H1 (cell line): ENCODE measurements at regions not wholly inside any gene's neighbourhood (a gene's known extent, or its start where the extent isn't known, plus 50 kb on each side); places are given as distances from the start of the nearest gene placed in this dataset.

Experiments used
- CTCF ChIA-PET: fragments of 300-600 bp; sonication (Branson Sonifier 250); formaldehyde crosslinking; loops from one replicate; lab custom pipeline; 2021; ENCODE audit not compliant: partially characterized antibody; lab: Charles Lee
- POLR2A ChIA-PET: fragments of 300-600 bp; sonication (Branson Sonifier 250); formaldehyde crosslinking; loops from one replicate; lab custom pipeline; 2021; ENCODE audit warnings: inconsistent platforms; ENCODE audit not compliant: partially characterized antibody; lab: Charles Lee
- DNase-seq, 2 experiments: peaks; one replicate each; pipeline versions ENCODE4 v3.0.0 to v3.0.0-alpha.2; 2010 to 2022; ENCODE audit warnings: low spot score in 2 of 2, low read depth in 1 of 2, mixed read lengths in 1 of 2
- FAIRE-seq: peaks from 2 replicates; lab custom pipeline; 2011; peaks lifted over from hg19 to GRCh38; lab: Jason Lieb, UNC
- H2AFZ ChIP-seq: 2 replicates; pipeline ENCODE4 v1.8.1; 2012; ENCODE audit warnings: low read length, inconsistent platforms
- H2AK5ac ChIP-seq: 2 replicates; pipeline ENCODE4 v1.6.1; 2013; ENCODE audit warnings: low read depth, low read length
- H2BK120ac ChIP-seq: replicated peaks from 2 replicates; pipeline ENCODE3; 2013; ENCODE audit warnings: low read depth, low read length, inconsistent platforms
- H2BK12ac ChIP-seq: 2 replicates; pipeline ENCODE4 v1.6.1; 2013; ENCODE audit warnings: low read depth, low read length
- H2BK15ac ChIP-seq: 2 replicates; pipeline ENCODE4 v1.6.1; 2013; ENCODE audit warnings: low read length
- H2BK20ac ChIP-seq: 2 replicates; pipeline ENCODE4 v1.6.1; 2013; ENCODE audit warnings: low read length
- H2BK5ac ChIP-seq: 2 replicates; pipeline ENCODE4 v1.6.1; 2013; ENCODE audit warnings: low read depth, low read length
- H3K14ac ChIP-seq: 2 replicates; pipeline ENCODE4 v1.6.1; 2013; ENCODE audit warnings: inconsistent platforms; ENCODE audit not compliant: insufficient read length
- H3K18ac ChIP-seq: 2 replicates; pipeline ENCODE4 v1.6.1; 2013; ENCODE audit warnings: low read length; ENCODE audit errors: extremely low read depth
- H3K23ac ChIP-seq: 2 replicates; pipeline ENCODE4 v1.6.1; 2013; ENCODE audit warnings: inconsistent platforms; ENCODE audit not compliant: insufficient read length
- H3K23me2 ChIP-seq: 2 replicates; pipeline ENCODE4 v1.6.1; 2013; ENCODE audit warnings: low read depth, low read length
- H3K27ac ChIP-seq: 2 replicates; pipeline ENCODE4 v1.6.1; 2011; ENCODE audit warnings: low read depth, low read length, inconsistent platforms
- H3K27me3 ChIP-seq, 4 experiments: replicated peaks in 1 of 4; 1 replicate in 1 of 4; 2 replicates in 3 of 4; pipeline versions ENCODE4 v1.6.1 to v1.8.1; 2011 to 2013; ENCODE audit warnings: low read length in 3 of 4, mild to moderate bottlenecking in 3 of 4, inconsistent platforms in 2 of 4, mixed read lengths in 2 of 4, moderate library complexity in 1 of 4; ENCODE audit not compliant: control insufficient read depth in 3 of 4, insufficient read depth in 3 of 4; ENCODE audit errors: extremely low read depth in 1 of 4
- H3K36me3 ChIP-seq, 4 experiments: 2 replicates each; pipeline versions ENCODE4 v1.6.1 to v1.8.1; 2011 to 2013; ENCODE audit warnings: mild to moderate bottlenecking in 4 of 4, low read length in 3 of 4, moderate library complexity in 2 of 4, control low read depth in 1 of 4, inconsistent platforms in 1 of 4; ENCODE audit not compliant: insufficient read depth in 4 of 4, control insufficient read depth in 2 of 4
- H3K4ac ChIP-seq: replicated peaks from 2 replicates; pipeline ENCODE3; 2013; ENCODE audit warnings: low read length, low read depth, mixed read lengths, inconsistent platforms; ENCODE audit not compliant: insufficient read length
- H3K4me1 ChIP-seq, 4 experiments: replicated peaks in 1 of 4; 1 replicate in 1 of 4; 2 replicates in 3 of 4; pipeline versions ENCODE4 v1.6.1 to v1.8.1; 2011 to 2013; ENCODE audit warnings: low read length in 3 of 4, inconsistent platforms in 2 of 4, mixed read lengths in 1 of 4; ENCODE audit not compliant: insufficient read depth in 4 of 4, control insufficient read depth in 3 of 4
- H3K4me2 ChIP-seq, 2 experiments: 2 replicates each; pipeline versions ENCODE4 v1.6.1 to v1.8.1; 2011 to 2013; ENCODE audit warnings: low read depth in 2 of 2, low read length in 2 of 2, control low read depth in 1 of 2, inconsistent platforms in 1 of 2, mild to moderate bottlenecking in 1 of 2; ENCODE audit not compliant: insufficient read depth in 1 of 2
- H3K4me3 ChIP-seq, 4 experiments: fragments of 200-600, 300-600 bp in 1 of 4; sonication (generic), shearing (Covaris generic), sonication (Bioruptor Twin) in 1 of 4; 2 replicates each; pipeline versions ENCODE4 v1.5.1 to v1.8.1; 2011 to 2016; ENCODE audit warnings: low read length in 4 of 4, low read depth in 3 of 4, control low read depth in 2 of 4, inconsistent platforms in 2 of 4, mild to moderate bottlenecking in 2 of 4, mixed read lengths in 1 of 4, moderate library complexity in 1 of 4; ENCODE audit not compliant: insufficient read depth in 2 of 4; ENCODE audit errors: extremely low read depth in 1 of 4
- H3K56ac ChIP-seq: replicated peaks from 2 replicates; pipeline ENCODE3; 2013; ENCODE audit warnings: low read depth, mild to moderate bottlenecking, mixed read lengths, low read length, inconsistent platforms; ENCODE audit not compliant: insufficient read length
- H3K79me1 ChIP-seq: 2 replicates; pipeline ENCODE4 v1.6.1; 2013; ENCODE audit warnings: low read depth, low read length, control low read depth
- H3K79me2 ChIP-seq, 2 experiments: 2 replicates each; pipeline versions ENCODE4 v1.6.1 to v1.8.1; 2012 to 2013; ENCODE audit warnings: low read length in 2 of 2, mild to moderate bottlenecking in 2 of 2, inconsistent platforms in 1 of 2; ENCODE audit not compliant: insufficient read depth in 2 of 2, control insufficient read depth in 1 of 2
- H3K9ac ChIP-seq, 4 experiments: replicated peaks in 1 of 4; 1 replicate in 1 of 4; 2 replicates in 3 of 4; pipeline versions ENCODE4 v1.6.1 to v1.8.1; 2011 to 2013; ENCODE audit warnings: low read depth in 3 of 4, low read length in 3 of 4, control low read depth in 2 of 4, mild to moderate bottlenecking in 2 of 4, moderate library complexity in 2 of 4, inconsistent platforms in 1 of 4; ENCODE audit errors: extremely low read depth in 1 of 4
- H3K9me3 ChIP-seq, 2 experiments: 2 replicates each; pipeline versions ENCODE4 v1.6.1 to v1.8.1; 2012 to 2013; ENCODE audit warnings: mild to moderate bottlenecking in 2 of 2, moderate library complexity in 2 of 2, control low read depth in 1 of 2, inconsistent platforms in 1 of 2, low read depth in 1 of 2, low read length in 1 of 2, mixed read lengths in 1 of 2; ENCODE audit not compliant: insufficient read depth in 2 of 2
- H4K20me1 ChIP-seq, 2 experiments: replicated peaks in 1 of 2; 2 replicates each; pipeline versions ENCODE3 to v1.8.1; 2011 to 2013; ENCODE audit warnings: inconsistent platforms in 2 of 2, low read length in 2 of 2, mild to moderate bottlenecking in 1 of 2; ENCODE audit not compliant: insufficient read depth in 2 of 2, control insufficient read depth in 1 of 2
- H4K5ac ChIP-seq: 2 replicates; pipeline ENCODE4 v1.6.1; 2013; ENCODE audit warnings: low read length, low read depth, mixed read lengths, inconsistent platforms; ENCODE audit not compliant: insufficient read length
- H4K8ac ChIP-seq: 2 replicates; pipeline ENCODE4 v1.8.0; 2013; ENCODE audit warnings: mild to moderate bottlenecking, moderate library complexity, low read length, inconsistent platforms; ENCODE audit not compliant: insufficient read depth; ENCODE audit errors: extremely low read depth
- H4K91ac ChIP-seq: replicated peaks from 2 replicates; pipeline ENCODE3; 2013; ENCODE audit warnings: low read length, mixed read lengths, inconsistent platforms; ENCODE audit not compliant: insufficient read length
- ASH2L ChIP-seq: fragments of 200-600, 300-600 bp; sonication (generic); IDR thresholded peaks from one replicate; pipeline ENCODE4 v1.7.1; 2017; ENCODE audit warnings: low read length
- BACH1 ChIP-seq: IDR thresholded peaks from 2 replicates; pipeline ENCODE4 v1.6.1; 2012; ENCODE audit warnings: low read length, improper control_type of control experiment
- BCL11A ChIP-seq, 2 experiments: IDR thresholded peaks; one replicate each; pipeline ENCODE4 v1.6.1; 2011; ENCODE audit warnings: low read depth in 2 of 2, low read length in 2 of 2, mild to moderate bottlenecking in 2 of 2
- CBX8 ChIP-seq: fragments of 300-800, 300-1000 bp; sonication (generic); IDR thresholded peaks from 2 replicates; pipeline ENCODE4 v1.7.1; 2016; ENCODE audit warnings: low read depth, low read length, borderline replicate concordance
- FOSL1 ChIP-seq: IDR thresholded peaks from 2 replicates; pipeline ENCODE4 v1.6.1; 2011; ENCODE audit warnings: mild to moderate bottlenecking, low read depth, low read length, moderate library complexity; ENCODE audit not compliant: insufficient read depth
- GABPA ChIP-seq: IDR thresholded peaks from 2 replicates; pipeline ENCODE4 v1.6.1; 2011; ENCODE audit warnings: mild to moderate bottlenecking, low read length, moderate library complexity, borderline replicate concordance; ENCODE audit not compliant: insufficient read depth
- MAFK ChIP-seq: IDR thresholded peaks from 2 replicates; pipeline ENCODE4 v1.6.1; 2012; ENCODE audit warnings: low read depth, mild to moderate bottlenecking, improper control_type of control experiment, low read length
- RAD21 ChIP-seq, 2 experiments: IDR thresholded peaks in 1 of 2; conservative IDR thresholded peaks in 1 of 2; 2 replicates each; pipeline ENCODE4 v1.6.1; 2011; ENCODE audit warnings: low read depth in 2 of 2, low read length in 2 of 2, improper control_type of control experiment in 1 of 2, inconsistent platforms in 1 of 2, mild to moderate bottlenecking in 1 of 2, moderate library complexity in 1 of 2
- RXRA ChIP-seq: IDR thresholded peaks from 2 replicates; pipeline ENCODE4 v1.6.1; 2011; ENCODE audit warnings: low read depth, mild to moderate bottlenecking, low read length, moderate library complexity; ENCODE audit not compliant: insufficient read depth
- SIRT6 ChIP-seq: IDR thresholded peaks from one replicate; pipeline ENCODE4 v1.7.1; 2012; ENCODE audit warnings: low read length, inconsistent platforms
- SUZ12 ChIP-seq: fragments of 200-600 bp; sonication (generic); IDR thresholded peaks from 2 replicates; pipeline ENCODE4 v1.6.1; 2012; ENCODE audit warnings: mild to moderate bottlenecking, inconsistent platforms, low read length, moderate library complexity, mixed read lengths
- WGBS, 2 experiments: shearing (Covaris generic) in 1 of 2; methylation state at CpG; one replicate each; pipeline versions ENCODE4 v1.1.6 to v1.1.7; 2013 to 2015; ENCODE audit warnings: low lambda C conversion rate in 2 of 2, mixed read lengths in 2 of 2, inconsistent platforms in 1 of 2, low coverage in 1 of 2, missing lambda C conversion rate in 1 of 2; ENCODE audit not compliant: insufficient replicate concordance in 2 of 2, insufficient coverage in 1 of 2, insufficient read length in 1 of 2; ENCODE audit errors: extremely low coverage in 1 of 2, missing lambda C conversion rate in 1 of 2; 5-methylcytosine and 5-hydroxymethylcytosine counted together

- H3K79me1 ChIP-seq: no peaks in the 10 kb centered on the region
Observed at GRCh38 chr14:43532825-43533416, 974.2 kb downstream of the FSCB start.

More at GRCh38 chr14:43532825-43533416, 974.2 kb downstream of the FSCB start:
- no peak overlapping the region for H3K4me2 ChIP-seq
- no peaks in the 10 kb centered on the region for H3K36me3 ChIP-seq
- H2BK12ac ChIP-seq: no peak overlapping the region
- no peaks in the 10 kb centered on the region for H3K79me2 ChIP-seq
- no peak overlapping the region for H3K4me3 ChIP-seq
- no peaks in the 10 kb centered on the region for H3K27me3 ChIP-seq
- no peak overlapping the region for H2BK20ac ChIP-seq
- H3K23me2 ChIP-seq: no peaks in the 10 kb centered on the region
- DNase-seq (no peak), FAIRE-seq (no peak)
- CTCF ChIA-PET: interaction anchor here (1.1 to 1.2 kb wide), 2 partner anchors 8 to 18 kb away, joined by 3 to 5 read pairs; no protein-coding TSS in a partner anchor
- no peak for TF ChIP-seq BCL11A (IDR thresholded peaks at IDR 0.05; ENCODE audit: low read depth in 2 of 2, low read length in 2 of 2)
- no peak for TF ChIP-seq BACH1
- no peak for TF ChIP-seq GABPA
- TF ChIP-seq CBX8: no peak
- no peak for TF ChIP-seq SIRT6
- no peak for TF ChIP-seq RAD21 (IDR thresholded peaks at IDR 0.05 in 1 of 2, conservative IDR thresholded peaks at IDR 0.05 in 1 of 2; ENCODE audit: low read depth in 2 of 2, low read length in 2 of 2)
- TF ChIP-seq ASH2L: no peak
- no peak for TF ChIP-seq MAFK
- no peak for TF ChIP-seq FOSL1
- TF ChIP-seq RXRA: no peak
- TF ChIP-seq SUZ12: no peak
- no peak overlapping the region for H2BK5ac ChIP-seq
- H2AFZ ChIP-seq: no peak overlapping the region; the same call in 1 of the 2 replicates
- POLR2A ChIA-PET: no interaction called here
- H2AK5ac ChIP-seq: no peak overlapping the region
- no peak overlapping the region for H3K14ac ChIP-seq
- no peak overlapping the region for H4K91ac ChIP-seq
- H4K20me1 ChIP-seq: no peaks in the 10 kb centered on the region
- no peak overlapping the region for H3K4ac ChIP-seq
- H2BK120ac ChIP-seq: no peak overlapping the region
- H3K27ac ChIP-seq: no peak overlapping the region
- no peak overlapping the region for H4K5ac ChIP-seq
- H3K18ac ChIP-seq: no peak overlapping the region
- no peaks in the 10 kb centered on the region for H3K4me1 ChIP-seq
- WGBS, 2 experiments: 93% methylated on average over 12 of the region's 40 CpGs; no CpG with 5 or more reads in 1 of the 2 experiments
- H3K9me3 ChIP-seq: peaks cover 0 to 5% of the 10 kb centered on the region in 2 experiments; a peak in 1 of 4 replicates
- no peak overlapping the region for H3K56ac ChIP-seq
- H3K23ac ChIP-seq: no peak overlapping the region
- H2BK15ac ChIP-seq: no peak overlapping the region
- no peak overlapping the region for H4K8ac ChIP-seq
- no peak overlapping the region for H3K9ac ChIP-seq
